ENCODE measurements at regions not wholly inside any gene's neighbourhood (a gene's known extent, or its start where the extent isn't known, plus 50 kb on each side); places are given as distances from the start of the nearest gene placed in this dataset.

DNA sequence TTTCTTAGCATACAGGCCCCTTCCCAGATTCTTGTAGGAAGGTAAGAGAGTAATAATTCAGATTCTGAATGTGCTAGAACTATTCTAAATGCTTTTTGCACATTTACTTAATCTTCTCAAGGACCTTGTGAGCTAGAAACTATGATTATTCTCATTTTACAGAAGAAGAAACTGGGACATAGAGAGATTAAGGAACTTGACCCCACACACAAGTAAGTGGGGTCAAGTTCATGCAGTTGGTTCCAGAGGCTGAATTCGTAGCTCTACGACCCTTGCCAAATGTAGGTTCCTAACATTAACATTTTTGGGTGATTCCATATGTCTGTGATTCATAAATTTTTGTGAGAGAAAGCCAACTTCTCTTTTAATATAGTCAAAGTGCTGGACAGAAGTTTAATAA is 238.1 kb downstream of the LACC1 start:
- Histone ChIP-seq H3K27me3 (ENCODE audit: control insufficient read depth in 1 of 2, insufficient read depth in 2 of 2, low read length in 2 of 2) (no peaks in the 10 kb centered on the region), H4K20me1 (ENCODE audit: insufficient read depth, low read length) (no peaks in the 10 kb centered on the region), H3K4me3 (replicated peaks in 1 of 3; ENCODE audit: insufficient read depth in 1 of 3, low read depth in 2 of 3, low read length in 3 of 3) (no peak overlapping the region), H3K4me1 (ENCODE audit: insufficient read depth, low read length) (no peaks in the 10 kb centered on the region), H3K79me2 (ENCODE audit: insufficient read depth, low read length) (no peaks in the 10 kb centered on the region), H3K27ac (ENCODE audit: extremely low read length, insufficient read depth, low read length) (no peak overlapping the region), H3K9me3 (ENCODE audit: low read length) (no peaks in the 10 kb centered on the region), H3K4me2 (ENCODE audit: low read depth, low read length) (no peak overlapping the region), H3K36me3 (replicated peaks in 1 of 2; ENCODE audit: control insufficient read depth in 1 of 2, insufficient read depth in 2 of 2, low read length in 2 of 2) (no peaks in the 10 kb centered on the region), H2AFZ (ENCODE audit: low read length) (no peak overlapping the region), H3K9ac (ENCODE audit: insufficient read depth, low read depth, low read length) (no peak overlapping the region)
- CTCF ChIA-PET (ENCODE audit: low intra/inter-chr PET ratio, low total read pairs): no interaction called here
- POLR2A ChIA-PET: no interaction called here
- DNase-seq (ENCODE audit: low spot score) (no peak), FAIRE-seq (no peak), ATAC-seq (no peak)
- no TSS peak for BruUV-seq (replicated peaks)
- TF ChIP-seq, protein P1, sequence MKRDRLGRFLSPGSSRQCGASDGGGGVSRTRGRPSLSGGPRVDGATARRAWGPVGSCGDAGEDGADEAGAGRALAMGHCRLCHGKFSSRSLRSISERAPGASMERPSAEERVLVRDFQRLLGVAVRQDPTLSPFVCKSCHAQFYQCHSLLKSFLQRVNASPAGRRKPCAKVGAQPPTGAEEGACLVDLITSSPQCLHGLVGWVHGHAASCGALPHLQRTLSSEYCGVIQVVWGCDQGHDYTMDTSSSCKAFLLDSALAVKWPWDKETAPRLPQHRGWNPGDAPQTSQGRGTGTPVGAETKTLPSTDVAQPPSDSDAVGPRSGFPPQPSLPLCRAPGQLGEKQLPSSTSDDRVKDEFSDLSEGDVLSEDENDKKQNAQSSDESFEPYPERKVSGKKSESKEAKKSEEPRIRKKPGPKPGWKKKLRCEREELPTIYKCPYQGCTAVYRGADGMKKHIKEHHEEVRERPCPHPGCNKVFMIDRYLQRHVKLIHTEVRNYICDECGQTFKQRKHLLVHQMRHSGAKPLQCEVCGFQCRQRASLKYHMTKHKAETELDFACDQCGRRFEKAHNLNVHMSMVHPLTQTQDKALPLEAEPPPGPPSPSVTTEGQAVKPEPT (CRISPR knock-in tag; IDR thresholded peaks at IDR 0.05; ENCODE audit: low read depth): no peak
- TF ChIP-seq, protein P2, sequence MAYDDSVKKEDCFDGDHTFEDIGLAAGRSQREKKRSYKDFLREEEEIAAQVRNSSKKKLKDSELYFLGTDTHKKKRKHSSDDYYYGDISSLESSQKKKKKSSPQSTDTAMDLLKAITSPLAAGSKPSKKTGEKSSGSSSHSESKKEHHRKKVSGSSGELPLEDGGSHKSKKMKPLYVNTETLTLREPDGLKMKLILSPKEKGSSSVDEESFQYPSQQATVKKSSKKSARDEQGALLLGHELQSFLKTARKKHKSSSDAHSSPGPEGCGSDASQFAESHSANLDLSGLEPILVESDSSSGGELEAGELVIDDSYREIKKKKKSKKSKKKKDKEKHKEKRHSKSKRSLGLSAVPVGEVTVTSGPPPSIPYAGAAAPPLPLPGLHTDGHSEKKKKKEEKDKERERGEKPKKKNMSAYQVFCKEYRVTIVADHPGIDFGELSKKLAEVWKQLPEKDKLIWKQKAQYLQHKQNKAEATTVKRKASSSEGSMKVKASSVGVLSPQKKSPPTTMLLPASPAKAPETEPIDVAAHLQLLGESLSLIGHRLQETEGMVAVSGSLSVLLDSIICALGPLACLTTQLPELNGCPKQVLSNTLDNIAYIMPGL (CRISPR knock-in tag; IDR thresholded peaks at IDR 0.05; ENCODE audit: borderline replicate concordance in 1 of 2, low read depth in 1 of 2): no peak
- no peak for TF ChIP-seq ZNF20 (CRISPR knock-in tag; IDR thresholded peaks at IDR 0.05)
- TF ChIP-seq, protein P3, sequence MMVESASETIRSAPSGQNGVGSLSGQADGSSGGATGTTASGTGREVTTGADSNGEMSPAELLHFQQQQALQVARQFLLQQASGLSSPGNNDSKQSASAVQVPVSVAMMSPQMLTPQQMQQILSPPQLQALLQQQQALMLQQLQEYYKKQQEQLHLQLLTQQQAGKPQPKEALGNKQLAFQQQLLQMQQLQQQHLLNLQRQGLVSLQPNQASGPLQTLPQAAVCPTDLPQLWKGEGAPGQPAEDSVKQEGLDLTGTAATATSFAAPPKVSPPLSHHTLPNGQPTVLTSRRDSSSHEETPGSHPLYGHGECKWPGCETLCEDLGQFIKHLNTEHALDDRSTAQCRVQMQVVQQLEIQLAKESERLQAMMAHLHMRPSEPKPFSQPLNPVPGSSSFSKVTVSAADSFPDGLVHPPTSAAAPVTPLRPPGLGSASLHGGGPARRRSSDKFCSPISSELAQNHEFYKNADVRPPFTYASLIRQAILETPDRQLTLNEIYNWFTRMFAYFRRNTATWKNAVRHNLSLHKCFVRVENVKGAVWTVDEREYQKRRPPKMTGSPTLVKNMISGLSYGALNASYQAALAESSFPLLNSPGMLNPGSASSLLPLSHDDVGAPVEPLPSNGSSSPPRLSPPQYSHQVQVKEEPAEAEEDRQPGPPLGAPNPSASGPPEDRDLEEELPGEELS (CRISPR knock-in tag; IDR thresholded peaks at IDR 0.05): no peak
- 31% methylated on average over 2 of the region's 2 CpGs for WGBS (ENCODE audit: low lambda C conversion rate)
- intact Hi-C loops (cut with micrococcal nuclease; ENCODE audit: unreplicated experiment) (no loop called here), in situ Hi-C loops (cut with HindIII; ENCODE audit: extremely low pct_ligation_motif_present, low pct_unique_long_range_greater_than_20kb) (no loop called here)
